Glutamatergic neuron (in vitro differentiated cells): ENCODE measurements at regions not wholly inside any gene's neighbourhood (a gene's known extent, or its start where the extent isn't known, plus 50 kb on each side); places are given as distances from the start of the nearest gene placed in this dataset.

Experiments used
- DNase-seq: peaks from one replicate; pipeline ENCODE4 v3.0.0; 2022
- H3K27ac Mint-ChIP-seq: one replicate; pipeline ENCODE4 v1.8.0; 2020; ENCODE audit warnings: mild to moderate bottlenecking, mixed read lengths, inconsistent platforms; ENCODE audit not compliant: unreplicated experiment
- H3K27me3 Mint-ChIP-seq: one replicate; pipeline ENCODE4 v1.8.0; 2020; ENCODE audit warnings: mild to moderate bottlenecking, moderate library complexity, mixed read lengths, inconsistent platforms; ENCODE audit not compliant: unreplicated experiment
- H3K36me3 Mint-ChIP-seq: one replicate; pipeline ENCODE4 v1.8.0; 2020; ENCODE audit warnings: mild to moderate bottlenecking, mixed read lengths, inconsistent platforms; ENCODE audit not compliant: unreplicated experiment
- H3K4me1 Mint-ChIP-seq: one replicate; pipeline ENCODE4 v1.8.0; 2020; ENCODE audit warnings: mild to moderate bottlenecking, low read depth, mixed read lengths, inconsistent platforms; ENCODE audit not compliant: unreplicated experiment
- H3K4me3 Mint-ChIP-seq: one replicate; pipeline ENCODE4 v1.8.0; 2020; ENCODE audit warnings: mild to moderate bottlenecking, mixed read lengths, inconsistent platforms; ENCODE audit not compliant: unreplicated experiment
- H3K9me3 Mint-ChIP-seq: one replicate; pipeline ENCODE4 v1.8.0; 2020; ENCODE audit warnings: mild to moderate bottlenecking, moderate library complexity, mixed read lengths, inconsistent platforms; ENCODE audit not compliant: unreplicated experiment
- TF ChIP-seq, protein P1 (sequence below): fragments of 200-600 bp; sonication (generic); IDR thresholded peaks from one replicate; pipeline ENCODE4 v1.5.0; 2021; ENCODE audit not compliant: partially characterized antibody, unreplicated experiment

- Mint-ChIP-seq H3K36me3 (no peaks in the 10 kb centered on the region), H3K4me1 (peaks cover 14% of the 10 kb centered on the region), H3K27ac (no peak overlapping the region), H3K27me3 (peaks cover 3% of the 10 kb centered on the region), H3K9me3 (no peaks in the 10 kb centered on the region), H3K4me3 (no peak overlapping the region)
- TF ChIP-seq, protein P1, sequence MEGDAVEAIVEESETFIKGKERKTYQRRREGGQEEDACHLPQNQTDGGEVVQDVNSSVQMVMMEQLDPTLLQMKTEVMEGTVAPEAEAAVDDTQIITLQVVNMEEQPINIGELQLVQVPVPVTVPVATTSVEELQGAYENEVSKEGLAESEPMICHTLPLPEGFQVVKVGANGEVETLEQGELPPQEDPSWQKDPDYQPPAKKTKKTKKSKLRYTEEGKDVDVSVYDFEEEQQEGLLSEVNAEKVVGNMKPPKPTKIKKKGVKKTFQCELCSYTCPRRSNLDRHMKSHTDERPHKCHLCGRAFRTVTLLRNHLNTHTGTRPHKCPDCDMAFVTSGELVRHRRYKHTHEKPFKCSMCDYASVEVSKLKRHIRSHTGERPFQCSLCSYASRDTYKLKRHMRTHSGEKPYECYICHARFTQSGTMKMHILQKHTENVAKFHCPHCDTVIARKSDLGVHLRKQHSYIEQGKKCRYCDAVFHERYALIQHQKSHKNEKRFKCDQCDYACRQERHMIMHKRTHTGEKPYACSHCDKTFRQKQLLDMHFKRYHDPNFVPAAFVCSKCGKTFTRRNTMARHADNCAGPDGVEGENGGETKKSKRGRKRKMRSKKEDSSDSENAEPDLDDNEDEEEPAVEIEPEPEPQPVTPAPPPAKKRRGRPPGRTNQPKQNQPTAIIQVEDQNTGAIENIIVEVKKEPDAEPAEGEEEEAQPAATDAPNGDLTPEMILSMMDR, result no peak
- no peak for DNase-seq
Measured at GRCh38 chr12:90268574-90268973, 559.9 kb upstream of the ATP2B1 start.

- no peaks in the 10 kb centered on the region for H3K36me3 Mint-ChIP-seq
Measured at GRCh38 chr12:90262251-90262650, 553.6 kb upstream of the ATP2B1 start.

DNA sequence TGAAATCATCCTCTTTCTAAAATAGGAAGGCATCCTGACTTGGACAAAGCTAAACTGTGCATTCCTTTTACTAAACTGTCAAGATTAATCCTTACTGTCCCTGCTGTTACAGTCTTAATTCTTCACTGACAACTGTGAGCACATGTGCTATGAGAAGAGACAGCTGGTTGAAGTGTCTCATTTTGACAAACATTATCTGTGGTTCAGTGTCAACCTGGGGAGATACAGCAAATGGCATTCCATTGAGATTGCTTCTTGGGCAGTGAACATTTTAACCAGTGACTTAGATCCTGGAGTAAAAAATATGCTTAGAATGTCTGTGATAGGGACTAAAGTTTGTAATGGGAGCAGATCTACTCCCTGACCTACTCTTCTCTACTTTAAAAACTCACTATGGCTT is 552.6 kb upstream of the ATP2B1 start:
- Mint-ChIP-seq H3K9me3 (peaks cover 2% of the 10 kb centered on the region), H3K36me3 (no peaks in the 10 kb centered on the region), H3K4me3 (peak overlapping the region; percentile 23), H3K27me3 (peaks cover 2% of the 10 kb centered on the region), H3K4me1 (peaks cover 32% of the 10 kb centered on the region), H3K27ac (peak overlapping the region; percentile 75)
- no peak for DNase-seq
- TF ChIP-seq, protein P1, result no peak

More at GRCh38 chr12:90262251-90262650, 553.6 kb upstream of the ATP2B1 start:
- H3K27ac Mint-ChIP-seq, result peak overlapping the region; percentile 41
- H3K4me3 Mint-ChIP-seq, result no peak overlapping the region
- DNase-seq, result no peak
- peaks cover 2% of the 10 kb centered on the region for H3K27me3 Mint-ChIP-seq
- TF ChIP-seq, protein P1, result no peak
- peaks cover 35% of the 10 kb centered on the region for H3K4me1 Mint-ChIP-seq
- H3K9me3 Mint-ChIP-seq, result peaks cover 2% of the 10 kb centered on the region

DNA sequence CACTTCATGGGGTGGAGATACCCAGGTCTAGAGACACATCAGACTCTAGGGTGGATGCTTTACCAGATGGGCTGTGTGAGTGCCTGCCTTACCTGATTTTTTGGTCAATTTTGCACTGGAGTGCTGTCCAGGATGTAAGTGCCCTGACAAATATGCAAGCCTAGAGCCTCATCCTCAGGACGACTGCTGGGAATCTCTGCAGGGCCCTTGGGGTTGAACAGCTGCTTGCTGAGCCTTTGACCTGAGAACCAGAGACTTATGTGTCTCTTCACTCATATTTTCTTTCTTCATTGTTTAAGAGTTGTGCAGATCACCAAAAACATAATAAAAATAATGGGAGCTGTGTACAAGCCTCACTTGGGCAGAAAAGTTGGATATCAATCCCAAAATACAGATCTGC is 551.5 kb upstream of the ATP2B1 start:
- DNase-seq, result no peak
- Mint-ChIP-seq H3K27me3 (peaks cover 2% of the 10 kb centered on the region), H3K4me1 (peaks cover 35% of the 10 kb centered on the region), H3K36me3 (no peaks in the 10 kb centered on the region), H3K4me3 (no peak overlapping the region), H3K9me3 (peaks cover 2% of the 10 kb centered on the region), H3K27ac (peak overlapping the region; percentile 76)
- TF ChIP-seq, protein P1, result no peak

GRCh38 chr12:90257927-90258624 is 549.4 kb upstream of the ATP2B1 start:
- TF ChIP-seq, protein P1, result no peak
- H3K4me3 Mint-ChIP-seq, result no peak overlapping the region
- H3K36me3 Mint-ChIP-seq, result no peaks in the 10 kb centered on the region
- peaks cover 12% of the 10 kb centered on the region for H3K9me3 Mint-ChIP-seq
- no peak overlapping the region for H3K27ac Mint-ChIP-seq
- no peak for DNase-seq
- H3K27me3 Mint-ChIP-seq, result peaks cover 8% of the 10 kb centered on the region
- peaks cover 44% of the 10 kb centered on the region for H3K4me1 Mint-ChIP-seq
